HepG2 (cell line): ENCODE measurements at regions not wholly inside any gene's neighbourhood (a gene's known extent, or its start where the extent isn't known, plus 50 kb on each side); places are given as distances from the start of the nearest gene placed in this dataset.

Experiments used
- ATAC-seq: fragments of 200-7000 bp; cut with Tn5 transposase; 3 replicates; pipeline ENCODE4 v1.9.1; 2020; ENCODE audit warnings: mild to moderate bottlenecking, moderate library complexity
- BruUV-seq: library from RNA; stranded (reverse); fragments of 400-500 nt; replicated peaks from 2 replicates; lab custom pipeline; 2021; lab: Mats Ljungman, UMichigan
- CTCF ChIA-PET: fragments of 300-600 bp; formaldehyde crosslinking; extraction: SDS; loops from one replicate; lab custom pipeline; 2021; ENCODE audit warnings: low total read pairs, inconsistent platforms, low intra/inter-chr PET ratio; lab: Yijun Ruan, JAX
- POLR2A ChIA-PET: fragments of 350-600 bp; sonication (Branson Sonifier 250); formaldehyde crosslinking; loops from one replicate; lab custom pipeline; 2020; ENCODE audit warnings: antibody characterized with exemption, inconsistent platforms; lab: Yijun Ruan, JAX
- DNase-seq: peaks from one replicate; pipeline ENCODE4 v3.0.0-alpha.2; 2015; ENCODE audit warnings: low spot score
- FAIRE-seq: peaks from 3 replicates; lab custom pipeline; 2011; peaks lifted over from hg19 to GRCh38; lab: Jason Lieb, UNC
- H2AFZ ChIP-seq: one replicate; pipeline ENCODE4 v1.6.1; 2011; ENCODE audit warnings: low read length, inconsistent platforms
- H3K27ac ChIP-seq: fragments of 300-600 bp; 3 replicates; pipeline ENCODE4 v1.8.0; 2011; ENCODE audit warnings: mixed run types, mild to moderate bottlenecking, mixed read lengths, low read length, inconsistent platforms; ENCODE audit not compliant: insufficient read depth; ENCODE audit errors: extremely low read length
- H3K27me3 ChIP-seq, 2 experiments: fragments of 200-600 bp in 1 of 2; 2 replicates in 1 of 2; 3 replicates in 1 of 2; pipeline versions ENCODE4 v1.6.0 to v1.8.0; 2011; ENCODE audit warnings: low read length in 2 of 2, mild to moderate bottlenecking in 2 of 2, moderate library complexity in 2 of 2, inconsistent platforms in 1 of 2; ENCODE audit not compliant: insufficient read depth in 2 of 2, control insufficient read depth in 1 of 2
- H3K36me3 ChIP-seq, 2 experiments: fragments of 200-600 bp in 1 of 2; replicated peaks in 1 of 2; 2 replicates in 1 of 2; 3 replicates in 1 of 2; pipeline versions ENCODE4 v1.5.1 to v1.8.0; 2011; ENCODE audit warnings: low read length in 2 of 2, inconsistent platforms in 1 of 2; ENCODE audit not compliant: insufficient read depth in 2 of 2, control insufficient read depth in 1 of 2
- H3K4me1 ChIP-seq: 2 replicates; pipeline ENCODE4 v1.5.1; 2012; ENCODE audit warnings: low read length, inconsistent platforms; ENCODE audit not compliant: insufficient read depth
- H3K4me2 ChIP-seq: 2 replicates; pipeline ENCODE4 v1.6.0; 2011; ENCODE audit warnings: low read depth, low read length, inconsistent platforms
- H3K4me3 ChIP-seq, 3 experiments: fragments of 200-600 bp in 1 of 3; sonication (generic), shearing (Covaris generic) in 1 of 3; replicated peaks in 1 of 3; 2 replicates each; pipeline ENCODE4 v1.5.1; 2011 to 2016; ENCODE audit warnings: low read length in 3 of 3, inconsistent platforms in 2 of 3, low read depth in 2 of 3, mild to moderate bottlenecking in 2 of 3, control low read depth in 1 of 3, mixed read lengths in 1 of 3; ENCODE audit not compliant: insufficient read depth in 1 of 3
- H3K79me2 ChIP-seq: one replicate; pipeline ENCODE4 v1.6.1; 2011; ENCODE audit warnings: low read length, inconsistent platforms; ENCODE audit not compliant: insufficient read depth
- H3K9ac ChIP-seq: 2 replicates; pipeline ENCODE4 v1.6.0; 2011; ENCODE audit warnings: mild to moderate bottlenecking, low read depth, low read length, inconsistent platforms; ENCODE audit not compliant: insufficient read depth
- H3K9me3 ChIP-seq: 2 replicates; pipeline ENCODE4 v1.5.1; 2012; ENCODE audit warnings: mild to moderate bottlenecking, low read length
- H4K20me1 ChIP-seq: 2 replicates; pipeline ENCODE4 v1.6.0; 2011; ENCODE audit warnings: inconsistent platforms, mild to moderate bottlenecking, low read length, moderate library complexity; ENCODE audit not compliant: insufficient read depth
- CENPT ChIP-seq: sonication (generic); formaldehyde crosslinking; IDR thresholded peaks from 2 replicates; pipeline ENCODE4 v1.8.0; 2022; ENCODE audit warnings: low read depth, mild to moderate bottlenecking, moderate library complexity, missing genetic modification reagents
- DNMT3B ChIP-seq: conservative IDR thresholded peaks from 2 replicates; pipeline ENCODE4 v1.6.1; 2016; ENCODE audit warnings: missing biosample characterization, control low read depth
- FOXO1 ChIP-seq: sonication (generic); formaldehyde crosslinking; IDR thresholded peaks from 2 replicates; pipeline ENCODE4 v1.4.0; 2020; ENCODE audit warnings: missing genetic modification reagents
- PLSCR1 ChIP-seq: sonication (generic); formaldehyde crosslinking; IDR thresholded peaks from 2 replicates; pipeline ENCODE4 v1.5.0; 2020; ENCODE audit warnings: missing genetic modification reagents, mild to moderate bottlenecking, borderline replicate concordance
- SKIL ChIP-seq: sonication (generic); formaldehyde crosslinking; IDR thresholded peaks from 2 replicates; pipeline ENCODE4 v1.8.0; 2022; ENCODE audit warnings: missing genetic modification reagents, mild to moderate bottlenecking, moderate library complexity, borderline replicate concordance
- STAG1 ChIP-seq: sonication (generic); formaldehyde crosslinking; IDR thresholded peaks from 2 replicates; pipeline ENCODE4 v1.4.0; 2020; ENCODE audit warnings: missing genetic modification reagents
- SYNCRIP ChIP-seq: fragments of 200-400 bp; formaldehyde crosslinking; IDR thresholded peaks from 2 replicates; pipeline ENCODE4 v1.6.1; 2018; ENCODE audit warnings: mild to moderate bottlenecking, low read depth, low read length; ENCODE audit not compliant: insufficient read depth
- ZBTB8A ChIP-seq: sonication (generic); formaldehyde crosslinking; IDR thresholded peaks from 2 replicates; pipeline ENCODE4 v1.4.0; 2020; ENCODE audit warnings: mild to moderate bottlenecking, low read depth, missing genetic modification reagents, borderline replicate concordance
- ZC3H13 ChIP-seq: sonication (generic); formaldehyde crosslinking; IDR thresholded peaks from 2 replicates; pipeline ENCODE4 v1.8.1; 2023; ENCODE audit warnings: mild to moderate bottlenecking, missing genetic modification reagents, moderate library complexity
- ZNF256 ChIP-seq: sonication (generic); formaldehyde crosslinking; conservative IDR thresholded peaks from 2 replicates; pipeline ENCODE4 v1.4.0; 2020; ENCODE audit warnings: missing genetic modification reagents
- WGBS: methylation state at CpG from one replicate; pipeline ENCODE4 v1.1.6; 2017; ENCODE audit warnings: low lambda C conversion rate; 5-methylcytosine and 5-hydroxymethylcytosine counted together
- in situ Hi-C: cut with HindIII; loops from 2 replicates; pipeline ENCODE4 v1.10.0; 2017; ENCODE audit warnings: low pct_unique_long_range_greater_than_20kb; ENCODE audit not compliant: extremely low pct_ligation_motif_present
- intact Hi-C: fragments of 100-400 bp; cut with micrococcal nuclease; formaldehyde crosslinking; loops from one replicate; pipeline ENCODE4 v1.10.0; 2022; ENCODE audit not compliant: unreplicated experiment

GRCh38 chr1:82849460-82849859 is 1048.7 kb downstream of the ADGRL2 start (continued):
- TF ChIP-seq CENPT (CRISPR knock-in tag) (no peak), FOXO1 (CRISPR knock-in tag) (no peak), ZBTB8A (CRISPR knock-in tag) (no peak), PLSCR1 (CRISPR knock-in tag) (no peak)

GRCh38 chr1:82848043-82848442 is 1047.3 kb downstream of the ADGRL2 start:
- no peak for ATAC-seq
- intact Hi-C loops = no loop called here
- Histone ChIP-seq H3K27ac (no peak overlapping the region), H3K4me2 (no peak overlapping the region), H3K27me3 (no peaks in the 10 kb centered on the region), H4K20me1 (no peaks in the 10 kb centered on the region), H3K79me2 (no peaks in the 10 kb centered on the region), H3K36me3 (no peaks in the 10 kb centered on the region), H3K9me3 (peaks cover 62% of the 10 kb centered on the region), H3K9ac (no peak overlapping the region), H3K4me3 (no peak overlapping the region), H2AFZ (no peak overlapping the region), H3K4me1 (no peaks in the 10 kb centered on the region)
- FAIRE-seq = no peak
- no TSS peak for BruUV-seq
- no peak for TF ChIP-seq ZNF256 (CRISPR knock-in tag)
- no peak for TF ChIP-seq SYNCRIP
- no peak for TF ChIP-seq DNMT3B (CRISPR knock-in tag)
- TF ChIP-seq ZC3H13 (CRISPR knock-in tag) = no peak
- no peak for TF ChIP-seq SKIL (CRISPR knock-in tag)
- no peak for TF ChIP-seq STAG1 (CRISPR knock-in tag)
- 0% methylated on average over 1 of the region's 1 CpG for WGBS
- CTCF ChIA-PET = no interaction called here
- POLR2A ChIA-PET = no interaction called here
- no peak for DNase-seq
- in situ Hi-C loops = no loop called here
